Body of pancreas (tissue), 4 donors: ENCODE measurements at regions not wholly inside any gene's neighbourhood (a gene's known extent, or its start where the extent isn't known, plus 50 kb on each side); places are given as distances from the start of the nearest gene placed in this dataset.

ENCODE experiments used
- ATAC-seq: fragments of 150-250 bp; one replicate; pipeline ENCODE4 v1.9.1; 2016
- DNase-seq, 4 donors: peaks; one replicate each; pipeline ENCODE4 v3.0.0-alpha.2; 2019
- H3K27ac ChIP-seq, 4 donors: fragments of 200-600 bp; sonication (generic); 1 replicate in 3 of 4; 2 replicates in 1 of 4; pipeline versions ENCODE4 v1.5.1 to v1.6.1; 2016 to 2019; ENCODE audit warnings: mild to moderate bottlenecking in 1 of 4, mixed read lengths in 1 of 4, moderate library complexity in 1 of 4
- H3K27me3 ChIP-seq, 2 donors: fragments of 200-600 bp; sonication (generic); one replicate each; pipeline ENCODE4 v1.6.0; 2016; ENCODE audit warnings: mild to moderate bottlenecking in 1 of 2
- H3K36me3 ChIP-seq, 2 donors: fragments of 200-600 bp; sonication (generic); replicated peaks in 1 of 2; 2 replicates each; pipeline ENCODE4 v1.5.1; 2016; ENCODE audit warnings: low read depth in 2 of 2; ENCODE audit not compliant: insufficient read depth in 1 of 2
- H3K4me1 ChIP-seq: fragments of 200-600 bp; sonication (generic); one replicate; pipeline ENCODE4 v1.6.0; 2016
- H3K4me3 ChIP-seq, 2 donors: fragments of 200-600 bp; sonication (generic); 1 replicate in 1 of 2; 2 replicates in 1 of 2; pipeline ENCODE4 v1.5.1; 2016 to 2019
- H3K9me3 ChIP-seq, 3 donors: fragments of 200-600 bp; sonication (generic); 1 replicate in 2 of 3; 2 replicates in 1 of 3; pipeline ENCODE4 v1.5.1; 2016
- POLR2A ChIP-seq, 3 donors: fragments of 450-650 bp; IDR thresholded peaks; one replicate each; pipeline ENCODE4 v1.6.1; 2016; ENCODE audit warnings: antibody characterized with exemption in 3 of 3, mild to moderate bottlenecking in 2 of 3
- WGBS, 2 donors: methylation state at CpG; one replicate each; pipeline ENCODE4 v1.1.5; 2017; 5-methylcytosine and 5-hydroxymethylcytosine counted together
- intact Hi-C: fragments of 100-400 bp; cut with DNase I; formaldehyde crosslinking; loops from one replicate; pipeline ENCODE4 v1.15.1; 2023
- TF ChIP-seq, protein P1 (sequence below), 7 experiments: fragments of 450-650 bp in 4 of 7; fragments of 200-600 bp in 3 of 7; sonication (generic) in 3 of 7; IDR thresholded peaks; one replicate each; pipeline ENCODE4 v1.5.1; 2016 to 2019; ENCODE audit warnings: antibody characterized with exemption in 7 of 7

DNA sequence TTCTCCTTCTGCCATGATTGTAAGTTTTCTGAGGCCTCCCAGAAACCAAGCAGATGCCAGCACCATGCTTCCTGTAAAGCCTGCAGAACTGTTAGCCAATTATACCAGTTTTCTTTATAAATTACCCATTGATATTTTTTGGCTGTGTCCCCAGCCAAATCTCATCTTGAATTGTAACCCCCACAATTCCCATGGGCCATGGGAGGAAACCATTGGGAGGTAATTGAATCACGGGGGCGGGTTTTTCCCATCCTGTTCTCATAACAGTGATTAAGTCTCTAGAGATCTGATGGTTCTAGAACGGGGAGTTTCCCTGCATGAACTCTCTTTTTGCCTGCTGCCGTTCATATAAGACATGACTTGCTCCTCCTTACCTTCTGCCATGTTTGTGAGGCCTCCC, 788.5 kb downstream of the C6orf118 start:
- TF ChIP-seq, protein P1, sequence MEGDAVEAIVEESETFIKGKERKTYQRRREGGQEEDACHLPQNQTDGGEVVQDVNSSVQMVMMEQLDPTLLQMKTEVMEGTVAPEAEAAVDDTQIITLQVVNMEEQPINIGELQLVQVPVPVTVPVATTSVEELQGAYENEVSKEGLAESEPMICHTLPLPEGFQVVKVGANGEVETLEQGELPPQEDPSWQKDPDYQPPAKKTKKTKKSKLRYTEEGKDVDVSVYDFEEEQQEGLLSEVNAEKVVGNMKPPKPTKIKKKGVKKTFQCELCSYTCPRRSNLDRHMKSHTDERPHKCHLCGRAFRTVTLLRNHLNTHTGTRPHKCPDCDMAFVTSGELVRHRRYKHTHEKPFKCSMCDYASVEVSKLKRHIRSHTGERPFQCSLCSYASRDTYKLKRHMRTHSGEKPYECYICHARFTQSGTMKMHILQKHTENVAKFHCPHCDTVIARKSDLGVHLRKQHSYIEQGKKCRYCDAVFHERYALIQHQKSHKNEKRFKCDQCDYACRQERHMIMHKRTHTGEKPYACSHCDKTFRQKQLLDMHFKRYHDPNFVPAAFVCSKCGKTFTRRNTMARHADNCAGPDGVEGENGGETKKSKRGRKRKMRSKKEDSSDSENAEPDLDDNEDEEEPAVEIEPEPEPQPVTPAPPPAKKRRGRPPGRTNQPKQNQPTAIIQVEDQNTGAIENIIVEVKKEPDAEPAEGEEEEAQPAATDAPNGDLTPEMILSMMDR (IDR thresholded peaks at IDR 0.05): no peak
- no peak for TF ChIP-seq POLR2A (IDR thresholded peaks at IDR 0.05)
- Histone ChIP-seq H3K27ac (no peak overlapping the region), H3K36me3 (no peaks in the 10 kb centered on the region), H3K4me1 (no peaks in the 10 kb centered on the region), H3K27me3 (no peaks in the 10 kb centered on the region), H3K9me3 (peaks cover 0 to 2% (median 0%) of the 10 kb centered on the region in 3 donors), H3K4me3 (no peak overlapping the region)
- no peak for DNase-seq
- no peak for ATAC-seq
- 68 to 72% methylated on average over 4 of the region's 4 CpGs for WGBS, 2 donors
- intact Hi-C loops: no loop called here

DNA sequence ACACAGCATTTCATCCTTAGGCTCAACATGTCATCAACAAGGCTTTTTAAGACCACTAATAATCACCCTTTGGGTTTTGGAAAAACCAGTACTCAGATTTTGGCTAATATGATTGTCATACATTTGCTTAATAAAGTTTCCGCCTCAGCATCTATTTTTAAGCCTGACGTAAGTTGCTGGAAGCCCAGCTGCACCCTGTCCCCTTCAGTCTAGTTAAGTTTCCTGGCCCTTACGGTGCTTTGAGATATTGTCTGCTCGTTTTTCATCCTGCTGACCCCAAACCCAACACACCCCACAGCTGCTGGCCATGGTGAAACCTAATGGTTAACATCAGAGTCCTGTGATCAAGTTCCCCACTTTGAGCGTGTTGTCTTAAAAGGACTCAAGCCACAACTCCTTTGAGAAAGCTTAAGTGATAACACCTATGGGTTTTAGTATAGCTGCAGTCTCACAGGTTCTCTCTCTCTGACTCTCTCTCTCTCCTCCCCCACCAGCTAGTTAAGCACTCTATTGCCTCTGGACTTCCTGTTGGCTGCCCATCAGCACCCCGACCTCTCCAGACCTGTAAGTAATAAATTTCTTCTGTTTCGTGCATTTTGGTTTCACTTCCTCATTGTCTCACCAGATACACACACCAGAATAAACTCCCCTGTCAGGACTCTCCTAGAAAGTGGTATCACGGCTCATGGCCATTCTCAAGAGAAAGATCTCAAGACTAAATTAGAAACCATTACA, 802.0 kb downstream of the C6orf118 start:
- Histone ChIP-seq H3K36me3 (no peaks in the 10 kb centered on the region), H3K4me3 (no peak overlapping the region), H3K27me3 (no peaks in the 10 kb centered on the region), H3K4me1 (no peaks in the 10 kb centered on the region), H3K27ac (no peak overlapping the region), H3K9me3 (no peaks in the 10 kb centered on the region)
- 53 to 56% methylated on average over 8 of the region's 8 CpGs for WGBS, 2 donors
- TF ChIP-seq POLR2A (IDR thresholded peaks at IDR 0.05): no peak
- TF ChIP-seq, protein P1 (IDR thresholded peaks at IDR 0.05): no peak
- DNase-seq (no peak), ATAC-seq (no peak)
- intact Hi-C loops: no loop called here

GRCh38 chr6:164505425-164505824, 804.0 kb downstream of the C6orf118 start:
- TF ChIP-seq, protein P1 (IDR thresholded peaks at IDR 0.05): no peak
- WGBS, 2 donors: 63 to 76% methylated on average over 4 of the region's 4 CpGs

DNA sequence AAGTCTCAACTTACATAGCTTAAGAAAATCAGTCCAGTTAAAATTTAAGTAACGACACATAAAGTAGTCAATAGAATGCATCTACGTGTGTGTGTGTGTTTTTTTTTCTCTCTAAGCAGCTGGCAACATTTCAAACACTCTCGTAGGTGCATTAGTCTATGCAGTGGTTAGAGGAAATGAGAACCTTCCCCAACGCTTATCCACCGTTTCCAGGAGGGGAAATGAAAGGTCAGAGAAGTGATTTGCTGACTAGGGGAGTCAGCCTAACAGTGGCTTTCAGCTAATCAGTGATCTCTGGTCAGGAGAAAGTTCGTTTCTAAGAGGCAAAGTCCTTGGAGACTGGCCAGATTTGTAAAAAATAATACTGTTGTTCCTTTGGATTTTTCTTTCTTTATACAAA, 806.6 kb downstream of the C6orf118 start:
- Histone ChIP-seq H3K27me3 (no peaks in the 10 kb centered on the region), H3K4me1 (no peaks in the 10 kb centered on the region), H3K36me3 (no peaks in the 10 kb centered on the region), H3K4me3 (no peak overlapping the region), H3K9me3 (no peaks in the 10 kb centered on the region), H3K27ac (no peak overlapping the region)
- DNase-seq: no peak
- intact Hi-C loops: no loop called here
- WGBS, 2 donors: 2 to 5% methylated on average over 6 of the region's 6 CpGs
- TF ChIP-seq POLR2A (IDR thresholded peaks at IDR 0.05): no peak
- TF ChIP-seq, protein P1 (IDR thresholded peaks at IDR 0.05): no peak
- ATAC-seq: no peak

More at GRCh38 chr6:164505425-164505824, 804.0 kb downstream of the C6orf118 start:
- H3K4me1 ChIP-seq: no peaks in the 10 kb centered on the region
- ATAC-seq (no peak), DNase-seq (no peak)
- intact Hi-C loops: no loop called here
- H3K27ac ChIP-seq: no peak overlapping the region
- no peaks in the 10 kb centered on the region for H3K27me3 ChIP-seq
- H3K36me3 ChIP-seq: no peaks in the 10 kb centered on the region
- H3K9me3 ChIP-seq: no peaks in the 10 kb centered on the region
- H3K4me3 ChIP-seq: no peak overlapping the region

- no peaks in the 10 kb centered on the region for H3K27me3 ChIP-seq
- H3K4me3 ChIP-seq: no peak overlapping the region
- no peaks in the 10 kb centered on the region for H3K9me3 ChIP-seq
- DNase-seq: no peak
- WGBS, 2 donors: 65 to 70% methylated on average over 7 of the region's 7 CpGs
- H3K4me1 ChIP-seq: no peaks in the 10 kb centered on the region
- ATAC-seq: no peak
- intact Hi-C loops: no loop called here
- no peaks in the 10 kb centered on the region for H3K36me3 ChIP-seq
- no peak overlapping the region for H3K27ac ChIP-seq
- TF ChIP-seq, protein P1 (IDR thresholded peaks at IDR 0.05): no peak
- TF ChIP-seq POLR2A (IDR thresholded peaks at IDR 0.05): no peak
Measured at GRCh38 chr6:164495882-164496495, 813.4 kb downstream of the C6orf118 start.
